ENCODE measurements at regions not wholly inside any gene's neighbourhood (a gene's known extent, or its start where the extent isn't known, plus 50 kb on each side); places are given as distances from the start of the nearest gene placed in this dataset.

- H3K27ac ChIP-seq (ENCODE audit: low read depth) = no peak overlapping the region
- no peak for DNase-seq (ENCODE audit: low spot score)
- H3K27me3 Mint-ChIP-seq (ENCODE audit: insufficient read depth, low read depth, poor library complexity) = peaks cover 12% of the 10 kb centered on the region
- H3K4me1 Mint-ChIP-seq = peaks cover 13% of the 10 kb centered on the region
- H3K9me3 Mint-ChIP-seq = no peaks in the 10 kb centered on the region; the same call in 2 of the 3 replicates
- H3K36me3 Mint-ChIP-seq (ENCODE audit: low read depth) = no peaks in the 10 kb centered on the region; the same call in 2 of the 3 replicates
- no peaks in the 10 kb centered on the region for H3K79me2 ChIP-seq (replicated peaks; ENCODE audit: insufficient read depth)
- TF ChIP-seq, protein P1, sequence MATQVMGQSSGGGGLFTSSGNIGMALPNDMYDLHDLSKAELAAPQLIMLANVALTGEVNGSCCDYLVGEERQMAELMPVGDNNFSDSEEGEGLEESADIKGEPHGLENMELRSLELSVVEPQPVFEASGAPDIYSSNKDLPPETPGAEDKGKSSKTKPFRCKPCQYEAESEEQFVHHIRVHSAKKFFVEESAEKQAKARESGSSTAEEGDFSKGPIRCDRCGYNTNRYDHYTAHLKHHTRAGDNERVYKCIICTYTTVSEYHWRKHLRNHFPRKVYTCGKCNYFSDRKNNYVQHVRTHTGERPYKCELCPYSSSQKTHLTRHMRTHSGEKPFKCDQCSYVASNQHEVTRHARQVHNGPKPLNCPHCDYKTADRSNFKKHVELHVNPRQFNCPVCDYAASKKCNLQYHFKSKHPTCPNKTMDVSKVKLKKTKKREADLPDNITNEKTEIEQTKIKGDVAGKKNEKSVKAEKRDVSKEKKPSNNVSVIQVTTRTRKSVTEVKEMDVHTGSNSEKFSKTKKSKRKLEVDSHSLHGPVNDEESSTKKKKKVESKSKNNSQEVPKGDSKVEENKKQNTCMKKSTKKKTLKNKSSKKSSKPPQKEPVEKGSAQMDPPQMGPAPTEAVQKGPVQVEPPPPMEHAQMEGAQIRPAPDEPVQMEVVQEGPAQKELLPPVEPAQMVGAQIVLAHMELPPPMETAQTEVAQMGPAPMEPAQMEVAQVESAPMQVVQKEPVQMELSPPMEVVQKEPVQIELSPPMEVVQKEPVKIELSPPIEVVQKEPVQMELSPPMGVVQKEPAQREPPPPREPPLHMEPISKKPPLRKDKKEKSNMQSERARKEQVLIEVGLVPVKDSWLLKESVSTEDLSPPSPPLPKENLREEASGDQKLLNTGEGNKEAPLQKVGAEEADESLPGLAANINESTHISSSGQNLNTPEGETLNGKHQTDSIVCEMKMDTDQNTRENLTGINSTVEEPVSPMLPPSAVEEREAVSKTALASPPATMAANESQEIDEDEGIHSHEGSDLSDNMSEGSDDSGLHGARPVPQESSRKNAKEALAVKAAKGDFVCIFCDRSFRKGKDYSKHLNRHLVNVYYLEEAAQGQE (IDR thresholded peaks at IDR 0.05; ENCODE audit: unreplicated experiment) = no peak
- TF ChIP-seq EZH2phosphoT487 (IDR thresholded peaks at IDR 0.05; ENCODE audit: unreplicated experiment) = no peak
- TF ChIP-seq STAT1 (IDR thresholded peaks at IDR 0.05; ENCODE audit: unreplicated experiment) = no peak
- no peak for TF ChIP-seq NANOG (IDR thresholded peaks at IDR 0.05; ENCODE audit: borderline replicate concordance)
- TF ChIP-seq CTCF (conservative IDR thresholded peaks at IDR 0.05; ENCODE audit: low read depth in 2 of 2) = no peak
- TF ChIP-seq ZNF114 (CRISPR knock-in tag; IDR thresholded peaks at IDR 0.05) = no peak
- no peak for TF ChIP-seq ZNF331 (CRISPR knock-in tag; IDR thresholded peaks at IDR 0.05; ENCODE audit: low read depth)
- no peak for TF ChIP-seq EZH2 (IDR thresholded peaks at IDR 0.05; ENCODE audit: low read depth, unreplicated experiment)
- TF ChIP-seq POLR2AphosphoS5 (IDR thresholded peaks at IDR 0.05; ENCODE audit: low read depth) = no peak
- no peak for TF ChIP-seq JUNB (IDR thresholded peaks at IDR 0.05; ENCODE audit: unreplicated experiment)
- TF ChIP-seq CREB1 (CRISPR knock-in tag; IDR thresholded peaks at IDR 0.05; ENCODE audit: low read depth) = no peak
- TF ChIP-seq, protein P2, sequence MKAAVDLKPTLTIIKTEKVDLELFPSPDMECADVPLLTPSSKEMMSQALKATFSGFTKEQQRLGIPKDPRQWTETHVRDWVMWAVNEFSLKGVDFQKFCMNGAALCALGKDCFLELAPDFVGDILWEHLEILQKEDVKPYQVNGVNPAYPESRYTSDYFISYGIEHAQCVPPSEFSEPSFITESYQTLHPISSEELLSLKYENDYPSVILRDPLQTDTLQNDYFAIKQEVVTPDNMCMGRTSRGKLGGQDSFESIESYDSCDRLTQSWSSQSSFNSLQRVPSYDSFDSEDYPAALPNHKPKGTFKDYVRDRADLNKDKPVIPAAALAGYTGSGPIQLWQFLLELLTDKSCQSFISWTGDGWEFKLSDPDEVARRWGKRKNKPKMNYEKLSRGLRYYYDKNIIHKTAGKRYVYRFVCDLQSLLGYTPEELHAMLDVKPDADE (IDR thresholded peaks at IDR 0.05) = no peak
- no peak for TF ChIP-seq ZNF462 (CRISPR knock-in tag; IDR thresholded peaks at IDR 0.05)
- no peaks in the 10 kb centered on the region for H3K36me3 ChIP-seq (ENCODE audit: insufficient read depth)
- no peak overlapping the region for H2AFZ ChIP-seq
- H3F3A ChIP-seq (replicated peaks; ENCODE audit: low read depth) = no peaks in the 10 kb centered on the region
- H3K27ac Mint-ChIP-seq = no peak overlapping the region
- peaks cover 3% of the 10 kb centered on the region; the same call in 1 of the 2 replicates for H3K4me1 ChIP-seq (ENCODE audit: insufficient read depth)
- H4K20me1 ChIP-seq (replicated peaks; ENCODE audit: insufficient read depth) = no peaks in the 10 kb centered on the region
- H3K4me2 ChIP-seq = no peak overlapping the region
- H3K27me3 ChIP-seq (ENCODE audit: insufficient read depth) = no peaks in the 10 kb centered on the region
- H3K4me3 ChIP-seq = no peak overlapping the region
- ATAC-seq = no peak
- H3K4me3 Mint-ChIP-seq = no peak overlapping the region
- H3K9me2 ChIP-seq (ENCODE audit: insufficient read depth) = no peaks in the 10 kb centered on the region
Observed at GRCh38 chr5:3303777-3304176, 291.9 kb upstream of the IRX1 start.
